Stimulated activated CD4-positive, alpha-beta T cell treated with anti-CD3 and anti-CD28 coated beads, Interleukin-1b, Interleukin-23, amount 100 ng/mL, for 4 hours (primary cell): ENCODE measurements at regions not wholly inside any gene's neighbourhood (a gene's known extent, or its start where the extent isn't known, plus 50 kb on each side); places are given as distances from the start of the nearest gene placed in this dataset.

ENCODE experiments used
- DNase-seq, 2 donors: peaks; one replicate each; pipeline ENCODE4 v3.0.0-alpha.2; 2020; ENCODE audit warnings: low read depth in 2 of 2

DNA sequence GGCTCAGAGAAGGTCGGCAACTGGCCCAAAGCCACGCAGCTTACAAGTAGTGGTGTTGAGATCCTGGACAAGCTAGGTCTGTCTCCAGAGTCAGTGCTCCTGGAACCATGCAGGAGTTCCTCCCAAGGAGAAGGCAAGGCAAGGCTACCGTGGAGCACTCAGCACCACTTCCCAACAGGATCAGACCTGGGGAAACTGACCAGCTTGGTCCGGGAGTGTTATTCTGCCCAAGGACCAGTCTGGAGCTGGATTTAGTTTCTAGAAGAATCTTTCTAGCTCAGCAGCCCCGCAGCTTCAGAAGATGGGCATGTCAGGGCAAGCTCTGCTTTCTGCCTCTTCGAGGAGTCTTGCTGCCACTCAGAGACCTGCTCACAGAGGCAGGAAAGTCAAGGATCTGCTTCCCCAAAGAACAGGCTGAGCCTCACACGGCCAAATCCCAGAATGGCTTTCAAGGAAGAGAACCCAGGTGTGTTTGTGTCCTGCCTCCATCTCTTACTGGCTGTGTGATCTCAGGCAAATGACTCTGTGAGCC, 302.8 kb downstream of the MATN1 start:
- DNase-seq = no peak

DNA sequence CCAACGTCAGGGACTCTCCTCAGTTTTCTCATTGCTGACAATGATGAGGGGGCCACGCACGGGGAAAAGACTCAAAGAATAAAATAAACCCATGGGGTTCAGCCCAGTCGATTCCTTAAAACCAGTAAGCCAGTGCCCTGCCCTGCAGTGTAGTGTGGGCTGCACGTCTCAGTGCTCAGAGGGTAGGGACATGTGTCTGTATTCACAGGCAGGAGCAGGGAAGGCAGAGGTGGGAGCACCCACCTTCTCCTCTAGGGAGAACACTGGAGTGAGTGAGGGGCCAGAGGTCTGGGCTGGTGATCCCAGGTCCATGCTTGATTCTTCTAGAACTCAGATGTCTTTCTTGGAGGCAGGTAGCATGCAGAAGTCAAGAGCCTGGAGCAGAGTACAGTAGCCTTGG, 303.6 kb downstream of the MATN1 start:
- no peak for DNase-seq

DNA sequence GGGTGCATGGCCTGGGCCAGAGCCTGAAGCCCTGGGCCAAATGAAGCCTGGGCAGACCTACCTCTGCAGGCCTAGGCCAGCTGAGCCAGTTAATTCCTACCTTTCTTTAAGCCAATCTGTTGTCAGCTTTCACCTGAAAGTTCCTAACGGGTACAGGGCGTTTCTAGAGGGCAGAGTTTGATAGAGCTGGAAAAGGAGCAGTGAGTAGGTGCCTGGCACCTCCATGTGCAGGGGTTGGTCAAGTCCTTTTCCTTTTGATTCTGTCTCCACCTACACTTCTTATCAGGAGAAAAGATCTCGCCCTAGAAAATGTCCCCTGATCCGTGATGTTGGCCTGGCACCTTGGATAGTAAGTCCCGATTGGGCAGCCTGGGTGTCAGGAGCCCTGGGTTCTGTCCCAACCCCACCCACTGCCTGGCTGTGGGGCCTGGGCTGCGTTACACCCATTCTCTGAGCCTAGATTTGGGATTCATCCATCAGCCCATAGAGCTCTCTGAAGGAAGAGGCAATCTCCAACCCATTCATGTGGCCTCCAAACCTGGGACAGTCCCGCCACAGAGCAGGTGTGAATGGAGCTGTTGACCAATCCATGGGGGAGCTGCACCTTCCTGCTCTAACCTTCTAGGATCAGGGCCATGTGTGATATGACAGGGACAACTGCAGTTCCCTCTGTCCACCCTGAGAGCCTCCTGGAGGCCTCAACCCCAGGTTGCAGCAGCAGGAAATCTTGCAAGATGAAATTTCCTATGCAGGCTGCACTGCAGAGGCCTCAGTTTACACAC, 304.3 kb downstream of the MATN1 start:
- DNase-seq = no peak

DNA sequence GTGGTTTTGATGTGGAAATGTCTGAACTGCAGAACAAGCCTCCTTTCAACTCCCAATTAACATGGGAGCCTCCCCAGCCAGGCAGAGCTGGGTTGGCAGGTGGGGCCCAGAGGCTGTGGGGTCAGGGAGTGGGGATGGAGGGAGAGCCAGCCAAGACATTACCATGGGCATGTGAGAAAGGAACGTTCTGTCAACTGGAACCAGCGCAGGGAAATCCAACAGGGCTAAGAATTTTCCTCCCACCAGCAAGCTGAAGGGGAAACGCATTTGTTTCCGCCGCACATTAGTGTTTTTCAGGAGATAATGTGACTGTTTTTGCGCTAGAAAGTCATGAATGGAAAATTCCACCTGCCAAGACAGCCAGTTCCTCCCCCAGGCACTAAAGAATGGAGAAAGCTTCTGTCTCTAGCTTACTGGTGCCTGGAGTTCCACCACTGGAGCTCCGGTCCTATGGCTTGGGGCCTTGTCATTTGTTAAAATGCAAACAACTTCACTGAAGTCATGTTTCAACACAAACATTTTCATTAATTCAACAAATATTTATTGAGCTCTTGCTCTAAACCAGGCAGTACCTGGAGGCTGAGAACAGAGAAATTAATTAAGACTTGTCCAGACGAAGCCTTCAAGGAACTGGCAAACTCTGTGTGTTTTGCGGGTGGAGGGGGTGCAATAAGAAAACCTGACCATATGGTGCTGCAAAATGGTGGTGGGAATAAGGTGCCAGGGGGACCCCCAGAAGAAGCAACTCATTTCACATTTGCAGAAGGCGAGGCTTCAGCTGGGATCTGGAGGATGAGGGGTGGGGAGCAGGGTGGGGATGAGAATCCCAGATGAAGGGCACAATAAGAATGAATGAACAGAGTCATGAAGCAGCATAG, 305.1 kb downstream of the MATN1 start:
- no peak for DNase-seq

DNA sequence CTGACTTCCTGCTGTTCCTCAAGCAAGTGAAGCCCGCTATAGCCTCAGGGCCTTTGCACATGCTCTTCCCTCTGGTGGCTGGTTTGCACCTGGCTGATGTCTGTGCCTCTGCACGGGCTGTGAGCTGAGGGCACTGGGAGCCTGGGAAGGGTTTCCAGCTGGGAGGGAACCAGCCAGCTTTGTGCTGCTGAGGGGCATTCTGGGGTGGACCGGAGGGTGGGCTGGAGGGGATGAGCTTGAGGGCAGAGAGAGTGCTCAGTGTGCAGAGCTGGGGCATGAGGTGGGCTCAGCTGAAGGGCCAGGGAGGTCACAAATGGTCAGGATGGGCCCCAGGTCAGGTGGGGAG, 305.7 kb downstream of the MATN1 start:
- no peak for DNase-seq

DNA sequence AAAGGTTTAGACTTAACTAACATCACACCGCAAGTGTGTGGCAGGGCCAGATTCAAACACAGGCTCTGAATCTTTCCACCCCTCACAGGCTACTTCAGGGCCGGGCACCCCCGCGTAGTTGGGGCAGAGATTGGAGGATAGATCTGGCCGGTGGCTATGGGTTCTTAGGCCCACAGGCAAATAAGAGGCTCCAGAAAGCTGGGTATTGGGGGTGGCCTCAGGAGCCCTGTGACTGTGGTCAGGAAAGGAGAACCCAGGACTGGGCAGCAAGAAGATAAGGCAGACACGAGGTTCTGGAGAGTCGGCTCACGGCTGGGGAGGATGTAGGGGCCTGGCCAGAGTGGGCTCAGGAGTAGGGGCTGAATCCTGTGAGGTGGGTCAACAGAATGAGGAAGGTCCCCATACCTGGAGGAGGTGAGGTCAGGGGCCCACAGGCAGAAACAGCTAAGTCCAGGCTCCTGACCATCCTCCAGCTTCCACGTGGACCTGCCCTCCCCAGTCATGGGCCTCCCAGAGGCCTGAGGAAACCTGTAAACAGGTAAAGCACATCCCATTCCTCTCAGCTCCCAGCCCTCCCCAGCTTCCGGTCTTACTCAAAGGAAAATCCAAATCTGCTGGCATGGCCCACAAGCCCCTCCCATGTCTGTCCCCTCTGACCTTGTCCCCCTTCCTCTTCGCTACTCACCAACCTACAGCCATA, 306.2 kb downstream of the MATN1 start:
- DNase-seq = no peak

DNA sequence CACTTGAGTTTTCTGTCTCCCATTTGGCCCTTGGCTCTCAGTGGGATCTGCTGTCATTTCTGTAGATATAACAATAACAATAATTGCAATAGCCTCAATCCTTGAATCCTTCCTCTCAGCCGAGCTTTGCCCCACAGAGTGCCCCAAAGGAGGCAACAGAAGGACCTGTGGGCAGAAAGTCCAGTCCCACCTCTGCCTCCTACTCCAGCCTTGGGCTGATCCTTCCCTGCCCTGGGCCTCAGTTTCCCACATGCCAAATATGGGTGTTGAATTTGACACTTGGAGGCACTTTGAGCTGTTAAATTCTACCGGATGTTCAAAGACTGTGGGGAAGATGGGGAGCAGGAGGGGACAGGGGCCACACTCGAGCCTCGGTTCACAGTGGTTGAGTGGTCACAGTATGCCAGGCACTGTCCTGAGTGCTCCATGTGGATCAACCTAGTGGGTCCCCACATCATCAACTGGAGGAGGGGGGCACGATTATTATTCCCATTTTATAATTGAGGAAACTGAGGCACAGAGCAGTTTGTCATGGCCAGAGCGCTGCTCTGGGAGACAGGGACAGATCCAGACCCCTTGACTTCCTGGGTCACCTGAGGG, 307.1 kb downstream of the MATN1 start:
- no peak for DNase-seq

DNA sequence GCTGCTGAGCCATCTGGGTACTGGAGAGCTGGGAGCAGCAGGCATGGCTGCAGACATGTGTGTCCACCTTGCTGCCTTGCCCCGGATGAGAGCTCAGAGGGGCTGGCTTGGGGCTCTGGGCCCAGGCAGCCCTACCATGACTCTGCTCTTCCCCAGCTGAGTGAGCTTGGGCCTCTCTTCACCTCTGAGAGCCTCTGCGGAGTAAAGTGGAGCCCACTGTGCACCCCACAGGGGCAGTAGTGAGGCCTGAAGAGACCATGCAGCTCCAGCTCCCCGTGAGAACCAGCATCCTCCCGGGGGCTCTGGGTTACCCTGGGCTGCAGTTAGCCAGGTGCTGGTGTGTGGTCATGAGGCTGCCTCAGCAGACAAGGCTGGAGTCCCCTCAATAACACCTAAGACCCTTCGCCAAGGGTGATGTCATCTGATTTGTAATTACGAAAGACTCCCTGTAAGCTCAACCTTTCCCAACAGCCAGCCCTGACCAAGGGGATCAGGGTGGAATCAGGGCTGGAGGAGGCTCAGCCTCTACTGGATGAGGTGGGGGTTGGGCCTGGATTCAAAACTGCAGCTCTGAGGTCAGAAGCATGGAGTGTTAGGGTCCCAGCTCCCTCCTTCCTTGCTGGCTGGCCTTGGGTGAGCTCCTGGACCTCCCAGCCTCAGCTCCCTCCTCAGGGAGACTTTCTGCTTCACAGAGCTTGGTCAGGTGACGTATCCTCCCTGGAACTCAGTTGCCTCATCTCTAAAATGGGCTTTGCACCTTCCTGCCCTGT, 308.0 kb downstream of the MATN1 start:
- no peak for DNase-seq

DNA sequence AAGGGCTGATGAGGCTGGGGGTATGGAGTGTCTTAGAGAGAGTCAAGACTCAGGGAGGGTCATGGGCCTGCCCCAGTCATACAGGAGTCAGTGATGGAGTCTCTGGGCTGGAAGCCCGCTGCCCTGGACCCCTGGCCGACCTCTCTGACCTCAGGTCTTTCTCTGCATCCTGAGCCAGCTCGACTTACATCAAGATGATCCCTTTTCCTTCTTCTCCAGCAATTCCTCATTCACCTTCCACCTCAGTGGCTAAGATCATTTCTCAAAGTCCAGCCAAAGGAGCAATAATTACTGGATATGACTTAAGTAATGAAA, 308.6 kb downstream of the MATN1 start:
- no peak for DNase-seq

DNA sequence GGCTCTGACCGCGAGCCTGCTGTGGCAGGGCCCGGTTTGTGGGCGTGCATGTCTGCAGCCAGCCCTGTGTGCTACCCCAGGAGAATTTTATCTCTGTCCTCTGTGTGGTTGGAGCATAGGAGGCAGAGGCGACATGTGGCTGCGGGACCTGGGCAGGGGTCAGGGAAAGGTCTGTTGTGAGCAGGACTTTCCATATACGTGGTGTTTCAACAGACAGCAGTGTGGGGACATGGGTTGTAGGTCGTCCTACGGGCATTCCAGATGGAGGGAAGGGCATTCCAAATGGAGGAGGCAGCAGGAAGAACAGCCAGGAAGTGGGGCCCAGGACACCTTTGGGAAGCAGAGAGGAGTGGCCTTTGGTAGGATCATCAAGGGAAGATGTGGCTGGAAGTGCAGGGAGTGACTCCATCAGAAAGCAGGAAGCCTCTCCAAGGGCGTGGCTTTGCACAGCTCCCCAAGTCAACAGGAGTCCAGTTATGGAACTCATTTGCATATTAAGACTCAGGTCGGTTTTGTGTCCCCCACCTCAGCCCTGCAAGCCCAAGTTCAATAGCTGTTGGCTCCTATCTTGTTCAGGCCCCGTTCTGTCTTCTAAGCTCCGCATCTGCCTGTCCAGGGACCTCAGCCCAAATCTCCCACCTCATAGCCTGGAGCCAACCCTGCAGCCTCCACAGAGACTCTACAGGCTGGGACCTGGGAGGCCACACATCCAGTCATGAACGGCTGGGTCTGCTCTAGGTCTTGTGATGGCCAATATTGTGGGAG, 309.1 kb downstream of the MATN1 start:
- no peak for DNase-seq

DNA sequence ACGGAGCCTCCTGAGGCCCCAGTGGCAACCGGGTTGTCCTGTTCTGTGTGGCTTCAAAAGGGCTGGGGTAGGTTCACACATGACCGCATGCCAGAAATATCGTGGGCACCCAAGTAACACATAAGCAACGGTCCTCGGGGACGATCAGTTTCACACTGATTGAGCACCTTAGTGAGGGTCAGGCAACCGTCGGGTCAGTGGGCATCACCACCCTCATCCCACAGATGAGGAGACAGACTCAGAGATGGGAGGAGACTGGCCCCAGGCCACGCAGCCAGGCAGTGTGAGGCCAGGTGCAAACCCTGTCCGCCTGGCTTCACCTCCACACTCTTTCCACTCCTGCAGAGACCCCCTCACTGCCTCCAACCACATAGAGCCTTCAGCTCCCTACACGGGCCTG, 309.8 kb downstream of the MATN1 start:
- no peak for DNase-seq

DNA sequence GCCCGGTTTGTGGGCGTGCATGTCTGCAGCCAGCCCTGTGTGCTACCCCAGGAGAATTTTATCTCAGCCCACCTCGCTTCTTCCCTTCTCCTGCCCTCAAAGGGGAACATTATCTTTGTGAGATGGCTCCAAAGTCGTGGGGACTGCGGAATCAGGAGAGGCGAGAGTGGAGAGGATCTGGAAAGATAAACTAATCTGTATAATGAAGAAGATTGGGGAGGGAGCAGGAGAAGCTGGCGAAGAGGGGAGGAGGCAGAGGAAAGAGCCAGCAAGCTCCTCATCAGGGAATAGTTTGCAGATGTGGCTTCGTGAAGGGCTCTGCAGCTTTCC, 310.3 kb downstream of the MATN1 start:
- DNase-seq = no peak

DNA sequence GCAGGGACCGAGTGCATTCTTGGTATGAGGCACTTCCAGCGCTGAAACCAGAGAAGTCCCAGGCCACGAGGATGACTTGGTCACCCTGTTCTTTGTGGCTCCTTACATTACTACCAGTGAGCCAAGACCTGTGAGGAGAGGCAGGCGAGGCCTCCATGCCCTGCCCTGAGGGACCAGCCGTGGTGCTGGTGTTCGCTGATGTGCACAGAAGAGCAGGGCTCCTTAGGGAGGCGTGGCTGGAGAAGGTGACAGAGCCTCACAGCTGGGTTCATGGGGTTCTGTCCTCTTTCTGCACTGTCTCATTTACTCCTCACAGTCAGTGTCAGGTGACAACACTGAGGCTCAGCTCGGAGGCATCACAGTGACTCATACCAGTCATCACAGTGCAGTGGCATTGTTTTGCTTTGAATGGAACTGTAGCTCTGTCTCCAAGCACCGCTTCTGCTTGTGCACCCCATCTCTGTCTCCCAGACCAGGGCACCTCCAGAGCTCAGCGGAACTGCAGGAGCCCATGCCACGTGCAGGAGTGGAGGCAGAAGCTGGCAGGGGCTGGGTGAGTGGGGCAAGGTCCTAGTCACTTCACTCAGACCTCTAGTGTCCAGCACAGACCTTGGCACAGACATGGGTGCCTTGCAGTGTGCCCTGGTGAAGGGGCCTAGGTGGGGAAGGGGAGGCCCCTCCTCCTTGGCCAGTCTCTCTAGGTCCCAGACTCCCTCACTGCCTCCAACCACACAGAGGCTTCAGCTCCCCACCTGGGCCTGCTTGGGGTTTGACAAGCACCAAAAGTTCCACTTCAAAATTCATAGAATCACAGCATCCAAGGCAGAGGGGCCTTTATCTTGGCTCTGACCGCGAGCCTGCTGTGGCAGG, 310.9 kb downstream of the MATN1 start:
- DNase-seq = no peak

DNA sequence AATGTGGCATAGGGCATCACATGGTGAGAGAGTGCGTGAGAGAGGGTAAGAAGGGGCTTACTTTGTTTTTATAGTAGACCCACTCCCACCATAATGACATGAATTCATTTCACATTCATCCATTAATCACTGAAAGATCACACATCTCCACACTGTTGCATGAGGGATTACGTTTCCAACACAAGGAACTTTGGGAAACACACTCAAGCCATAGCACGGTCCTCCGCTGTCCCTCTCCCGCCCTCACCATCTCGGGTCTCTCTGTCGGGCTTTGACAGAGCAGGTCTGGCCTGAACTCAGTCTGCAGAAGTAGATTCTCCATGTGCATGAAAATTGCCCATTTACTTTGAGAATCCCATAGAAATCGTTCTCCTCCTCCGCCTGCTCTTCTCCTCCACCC, 312.2 kb downstream of the MATN1 start:
- DNase-seq = no peak

DNA sequence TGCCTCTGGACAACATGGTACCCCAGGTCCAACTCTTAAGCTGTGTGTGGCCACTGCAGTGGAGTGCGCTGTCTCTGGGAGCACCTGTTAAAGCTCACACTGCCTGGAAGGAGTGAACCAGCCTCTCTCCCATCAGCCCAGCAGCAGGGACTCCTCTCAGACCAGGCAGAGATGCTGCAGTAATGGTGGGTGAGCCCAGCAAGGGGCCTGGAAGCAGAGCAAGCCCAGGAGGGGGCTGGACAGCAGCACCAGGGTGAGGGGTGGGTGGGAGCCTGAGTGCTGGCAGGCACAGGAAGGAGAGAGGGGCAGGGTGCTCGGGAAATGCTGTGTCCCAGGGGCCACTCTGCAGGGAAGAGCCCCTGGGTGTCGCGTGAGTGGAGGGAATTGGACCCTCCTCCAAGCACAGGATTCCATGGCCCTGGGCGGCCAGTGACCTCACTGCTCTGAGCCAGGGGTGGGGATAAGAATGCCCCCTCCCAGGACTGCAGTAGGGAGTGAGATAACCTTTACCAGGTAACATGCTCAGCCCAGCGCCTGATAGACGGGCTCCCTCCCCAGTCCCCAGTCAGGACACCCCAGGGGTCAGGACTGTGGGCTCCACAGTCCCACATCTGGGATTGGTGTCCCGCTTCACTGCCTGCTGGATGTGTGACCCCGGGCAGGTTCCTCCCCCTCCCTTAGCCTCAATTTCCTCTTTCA, 313.1 kb downstream of the MATN1 start:
- no peak for DNase-seq

DNA sequence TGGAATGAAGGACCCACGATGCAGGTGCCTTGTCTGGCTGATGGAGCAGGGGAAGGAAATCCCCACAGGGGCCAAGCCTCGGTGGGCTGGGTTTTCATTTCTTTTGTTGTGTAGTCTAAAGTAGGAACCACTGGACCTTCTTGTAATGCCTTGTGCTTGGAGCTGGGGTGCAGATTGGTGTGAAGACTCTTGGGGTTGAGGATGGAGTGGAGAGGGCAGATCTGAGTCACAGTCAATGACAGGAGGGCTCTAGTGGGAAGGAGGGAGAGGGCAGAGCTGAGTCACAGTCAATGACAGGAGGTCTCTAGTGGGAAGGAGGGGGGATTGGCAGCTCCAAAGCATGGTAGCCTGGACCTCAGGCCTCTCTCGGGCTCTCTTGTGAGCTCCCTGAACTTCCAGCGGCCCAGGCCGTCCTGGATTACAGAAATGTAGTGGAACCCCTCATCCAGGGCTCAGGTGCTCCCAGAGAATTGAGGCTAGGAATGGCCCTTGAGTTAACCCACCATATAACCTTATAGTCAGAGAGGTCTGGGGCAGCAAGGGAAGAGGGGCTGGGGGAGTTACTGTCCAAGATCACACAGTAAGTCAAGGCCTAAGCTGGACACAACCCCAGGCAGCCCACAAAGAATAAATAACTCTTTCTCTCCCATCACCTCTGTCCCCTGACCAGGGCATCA, 313.8 kb downstream of the MATN1 start:
- no peak for DNase-seq

DNA sequence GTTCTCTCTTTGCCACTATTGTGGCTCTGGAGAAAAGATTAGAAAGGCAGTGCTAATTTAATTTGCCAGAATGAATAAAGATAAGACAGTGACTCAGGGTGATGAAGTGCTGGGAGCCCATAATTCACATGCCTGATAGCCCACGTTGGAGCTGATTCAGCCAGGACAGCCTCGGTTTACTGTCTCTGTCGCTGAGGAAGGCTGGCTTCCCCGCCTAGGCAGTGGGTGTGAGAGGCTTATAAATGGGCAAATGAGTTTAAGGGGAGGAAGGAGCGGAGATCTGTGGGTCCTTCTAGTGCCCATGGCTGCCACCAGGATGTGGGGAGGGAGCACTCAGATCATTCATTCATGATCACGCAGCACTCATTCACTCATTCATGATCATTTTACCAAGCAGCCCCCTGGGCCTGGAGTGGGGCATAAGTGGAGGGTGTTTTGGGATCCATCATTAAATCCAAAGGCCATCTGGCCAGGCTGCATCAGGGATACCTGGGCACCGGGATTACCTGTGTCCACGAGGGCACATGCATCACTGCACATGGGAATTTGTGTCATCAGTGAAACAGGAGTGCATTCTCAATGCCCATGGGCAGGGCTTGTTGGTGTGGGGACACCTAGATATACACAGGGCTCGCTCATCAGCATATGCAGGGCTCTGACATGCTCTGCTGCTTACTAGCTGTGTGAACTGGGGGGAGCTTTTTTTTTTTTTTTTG, 315.4 kb downstream of the MATN1 start:
- DNase-seq = no peak
